Esophagus muscularis mucosa (tissue), 4 donors: ENCODE measurements at regions not wholly inside any gene's neighbourhood (a gene's known extent, or its start where the extent isn't known, plus 50 kb on each side); places are given as distances from the start of the nearest gene placed in this dataset.

ENCODE experiments used
- CTCF ChIP-seq, 3 experiments: fragments of 200-600 bp in 2 of 3; fragments of 450-650 bp in 1 of 3; sonication (generic) in 2 of 3; IDR thresholded peaks; one replicate each; pipeline ENCODE4 v1.5.1; 2017 to 2019; ENCODE audit warnings: antibody characterized with exemption in 3 of 3, mild to moderate bottlenecking in 2 of 3, moderate library complexity in 1 of 3
- EP300 ChIP-seq: sonication (generic); formaldehyde crosslinking; IDR thresholded peaks from one replicate; pipeline ENCODE4 v1.6.1; 2017; ENCODE audit warnings: antibody characterized with exemption
- POLR2A ChIP-seq: fragments of 450-650 bp; IDR thresholded peaks from one replicate; pipeline ENCODE4 v1.6.1; 2017; ENCODE audit warnings: antibody characterized with exemption, moderate library complexity, mild to moderate bottlenecking, low read depth
- POLR2AphosphoS5 ChIP-seq, 2 donors: sonication (generic); formaldehyde crosslinking; IDR thresholded peaks; one replicate each; pipeline ENCODE4 v1.6.1; 2017; ENCODE audit warnings: antibody characterized with exemption in 2 of 2

DNA sequence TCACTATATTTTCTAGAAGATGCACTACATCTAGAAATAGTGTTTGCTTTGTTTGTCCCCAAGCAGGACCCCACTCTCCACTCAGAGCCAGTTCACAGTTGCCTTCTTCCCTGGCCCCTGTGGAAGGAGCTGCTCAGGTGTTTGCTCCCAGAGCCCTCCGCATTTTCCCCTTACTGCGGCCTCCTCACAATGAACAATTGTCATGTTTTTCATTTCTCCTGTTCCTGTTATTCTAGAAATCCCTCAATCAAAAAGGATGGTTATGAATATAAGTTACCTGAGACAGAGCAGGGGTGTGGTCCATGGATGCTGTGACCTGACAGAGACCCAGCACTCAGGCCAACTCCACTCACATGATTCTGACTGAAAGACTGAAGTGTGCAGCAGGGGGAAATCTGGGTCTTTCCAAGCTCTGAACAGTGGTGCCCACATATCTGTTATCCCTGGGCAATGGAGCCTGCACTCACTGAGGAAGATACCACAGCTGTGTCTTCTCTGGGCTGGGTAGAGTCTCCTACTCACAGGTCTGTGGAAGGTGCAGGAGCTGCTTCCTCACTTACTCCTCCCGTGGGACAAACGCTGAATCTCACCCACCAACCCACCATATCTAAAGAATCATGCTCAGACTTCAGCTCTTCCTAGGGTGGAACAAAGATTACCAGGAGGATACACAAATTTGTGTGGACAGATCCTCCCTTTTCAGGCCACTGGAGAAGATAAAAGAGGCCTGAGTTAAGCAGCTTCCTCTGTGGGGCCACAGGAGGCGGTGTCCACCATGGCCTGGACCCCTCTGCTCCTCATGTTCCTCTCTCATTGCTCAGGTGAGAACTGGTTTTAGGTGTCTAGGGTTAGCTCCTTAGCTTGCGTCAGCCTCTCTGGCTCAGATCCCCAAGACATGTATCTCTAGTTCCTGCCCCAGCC, 87.1 kb upstream of the TOP3B start:
- TF ChIP-seq POLR2A (no peak), CTCF (IDR thresholded peaks at IDR 0.05) (no peak), POLR2AphosphoS5 (IDR thresholded peaks at IDR 0.05) (no peak), EP300 (no peak)
